Prostate gland (tissue), 2 donors: ENCODE measurements at regions not wholly inside any gene's neighbourhood (a gene's known extent, or its start where the extent isn't known, plus 50 kb on each side); places are given as distances from the start of the nearest gene placed in this dataset.

Source experiments
- POLR2A ChIP-seq: fragments of 450-650 bp; IDR thresholded peaks from one replicate; pipeline ENCODE4 v1.6.1; 2016; ENCODE audit warnings: antibody characterized with exemption, mild to moderate bottlenecking
- POLR2AphosphoS5 ChIP-seq: sonication (generic); formaldehyde crosslinking; IDR thresholded peaks from one replicate; pipeline ENCODE4 v1.6.1; 2017; ENCODE audit warnings: antibody characterized with exemption
- TF ChIP-seq, protein P1 (sequence below), 4 experiments: fragments of 200-600 bp in 2 of 4; fragments of 450-650 bp in 2 of 4; sonication (generic) in 2 of 4; IDR thresholded peaks; 1 replicate in 3 of 4; 2 replicates in 1 of 4; pipeline ENCODE4 v1.5.1; 2016 to 2019; ENCODE audit warnings: antibody characterized with exemption in 4 of 4, mild to moderate bottlenecking in 2 of 4, moderate library complexity in 2 of 4

DNA sequence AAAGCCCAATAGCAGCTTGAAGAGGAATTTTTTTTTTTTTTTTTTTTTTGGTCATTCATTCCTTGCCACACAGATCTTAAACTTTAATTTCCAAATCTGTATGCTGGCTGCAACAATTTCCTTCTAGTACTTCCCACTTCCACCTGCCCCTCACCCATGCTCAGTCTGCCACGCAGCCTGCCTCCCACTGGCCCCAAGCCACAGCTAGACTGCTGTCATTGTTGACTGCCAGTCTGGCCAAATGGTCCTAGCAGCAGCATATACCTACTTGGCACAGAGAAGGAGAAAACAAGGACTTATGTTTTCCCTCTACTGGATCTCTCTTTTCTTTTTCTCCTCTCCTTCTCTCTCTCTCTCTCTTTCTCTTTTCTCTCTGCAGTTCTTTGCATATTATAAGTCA lies 118.3 kb upstream of the HEY2 start:
- no peak for TF ChIP-seq POLR2AphosphoS5
- TF ChIP-seq, protein P1, sequence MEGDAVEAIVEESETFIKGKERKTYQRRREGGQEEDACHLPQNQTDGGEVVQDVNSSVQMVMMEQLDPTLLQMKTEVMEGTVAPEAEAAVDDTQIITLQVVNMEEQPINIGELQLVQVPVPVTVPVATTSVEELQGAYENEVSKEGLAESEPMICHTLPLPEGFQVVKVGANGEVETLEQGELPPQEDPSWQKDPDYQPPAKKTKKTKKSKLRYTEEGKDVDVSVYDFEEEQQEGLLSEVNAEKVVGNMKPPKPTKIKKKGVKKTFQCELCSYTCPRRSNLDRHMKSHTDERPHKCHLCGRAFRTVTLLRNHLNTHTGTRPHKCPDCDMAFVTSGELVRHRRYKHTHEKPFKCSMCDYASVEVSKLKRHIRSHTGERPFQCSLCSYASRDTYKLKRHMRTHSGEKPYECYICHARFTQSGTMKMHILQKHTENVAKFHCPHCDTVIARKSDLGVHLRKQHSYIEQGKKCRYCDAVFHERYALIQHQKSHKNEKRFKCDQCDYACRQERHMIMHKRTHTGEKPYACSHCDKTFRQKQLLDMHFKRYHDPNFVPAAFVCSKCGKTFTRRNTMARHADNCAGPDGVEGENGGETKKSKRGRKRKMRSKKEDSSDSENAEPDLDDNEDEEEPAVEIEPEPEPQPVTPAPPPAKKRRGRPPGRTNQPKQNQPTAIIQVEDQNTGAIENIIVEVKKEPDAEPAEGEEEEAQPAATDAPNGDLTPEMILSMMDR (IDR thresholded peaks at IDR 0.05) = no peak
- TF ChIP-seq POLR2A = no peak
